ENCODE measurements at regions not wholly inside any gene's neighbourhood (a gene's known extent, or its start where the extent isn't known, plus 50 kb on each side); places are given as distances from the start of the nearest gene placed in this dataset.

- TF ChIP-seq CTCF (IDR thresholded peaks at IDR 0.05) (no peak), POLR2A (IDR thresholded peaks at IDR 0.05) (no peak)
These were observed 493.8 kb upstream of the PABPC4L start for GRCh38 chr4:134695433-134695832.

Measured in upper lobe of left lung (tissue), 4 donors.